Caco-2 (cell line): ENCODE measurements at regions not wholly inside any gene's neighbourhood (a gene's known extent, or its start where the extent isn't known, plus 50 kb on each side); places are given as distances from the start of the nearest gene placed in this dataset.
A peak's percentile ranks its signal among the peaks of the same experiment; 100 is the strongest.

ENCODE experiments used
- BruUV-seq: library from RNA; stranded (reverse); fragments of 400-500 nt; replicated peaks from 2 replicates; lab custom pipeline; 2021; lab: Mats Ljungman, UMichigan
- CTCF ChIA-PET: fragments of 300-600 bp; sonication (Branson Sonifier 250); formaldehyde crosslinking; loops from one replicate; lab custom pipeline; 2022; ENCODE audit warnings: antibody characterized with exemption; lab: Charles Lee
- POLR2A ChIA-PET: fragments of 300-600 bp; sonication (Branson Sonifier 250); formaldehyde crosslinking; loops from one replicate; lab custom pipeline; 2022; ENCODE audit warnings: antibody characterized with exemption; lab: Charles Lee
- DNase-seq, 2 experiments: peaks; one replicate each; pipeline versions ENCODE4 v3.0.0 to v3.0.0-alpha.2; 2020 to 2022
- H3K27me3 ChIP-seq: replicated peaks from 2 replicates; pipeline ENCODE4 v1.6.0; 2011; ENCODE audit warnings: low read length; ENCODE audit not compliant: control insufficient read depth, insufficient read depth
- H3K36me3 ChIP-seq: 2 replicates; pipeline ENCODE4 v1.5.1; 2011; ENCODE audit warnings: low read length; ENCODE audit not compliant: control insufficient read depth, insufficient read depth
- H3K4me1 ChIP-seq: fragments of 250-450 bp; sonication (Bioruptor Pico); 2 replicates; pipeline ENCODE4 v1.5.1; 2020; ENCODE audit warnings: mild to moderate bottlenecking
- H3K4me3 ChIP-seq: 2 replicates; pipeline ENCODE4 v1.5.1; 2011; ENCODE audit warnings: low read depth, mild to moderate bottlenecking, control low read depth, low read length
- H3K9me3 ChIP-seq: fragments of 250-450 bp; sonication (Bioruptor Pico); 2 replicates; pipeline ENCODE4 v1.5.1; 2020; ENCODE audit warnings: mild to moderate bottlenecking, moderate library complexity
- H3K27ac Mint-ChIP-seq: one replicate; pipeline ENCODE4 v1.8.0; 2022; ENCODE audit warnings: mixed read lengths; ENCODE audit not compliant: unreplicated experiment
- H3K27me3 Mint-ChIP-seq: one replicate; pipeline ENCODE4 v1.8.0; 2022; ENCODE audit warnings: mixed read lengths; ENCODE audit not compliant: insufficient read depth, unreplicated experiment
- H3K36me3 Mint-ChIP-seq: one replicate; pipeline ENCODE4 v1.8.0; 2022; ENCODE audit warnings: mild to moderate bottlenecking, mixed read lengths; ENCODE audit not compliant: insufficient read depth, unreplicated experiment
- H3K4me1 Mint-ChIP-seq: one replicate; pipeline ENCODE4 v1.8.0; 2022; ENCODE audit warnings: low read depth, mixed read lengths; ENCODE audit not compliant: unreplicated experiment
- H3K4me3 Mint-ChIP-seq: one replicate; pipeline ENCODE4 v1.8.0; 2022; ENCODE audit warnings: mild to moderate bottlenecking, moderate library complexity, mixed read lengths; ENCODE audit not compliant: unreplicated experiment
- H3K9me3 Mint-ChIP-seq: one replicate; pipeline ENCODE4 v1.8.0; 2022; ENCODE audit warnings: mixed read lengths; ENCODE audit not compliant: unreplicated experiment
- CTCF ChIP-seq, 2 experiments: fragments of 200-600 bp in 1 of 2; IDR thresholded peaks; 1 replicate in 1 of 2; 2 replicates in 1 of 2; pipeline versions ENCODE4 v1.5.1 to v1.8.0; 2011 to 2022; ENCODE audit warnings: antibody characterized with exemption in 1 of 2, control low read depth in 1 of 2, inconsistent platforms in 1 of 2, low read depth in 1 of 2, low read length in 1 of 2, mild to moderate bottlenecking in 1 of 2, moderate library complexity in 1 of 2; ENCODE audit not compliant: insufficient read depth in 1 of 2, severe bottlenecking in 1 of 2, unreplicated experiment in 1 of 2
- intact Hi-C: fragments of 100-400 bp; cut with micrococcal nuclease; formaldehyde crosslinking; loops from one replicate; pipeline ENCODE4 v1.10.0; 2022; ENCODE audit not compliant: unreplicated experiment

DNA sequence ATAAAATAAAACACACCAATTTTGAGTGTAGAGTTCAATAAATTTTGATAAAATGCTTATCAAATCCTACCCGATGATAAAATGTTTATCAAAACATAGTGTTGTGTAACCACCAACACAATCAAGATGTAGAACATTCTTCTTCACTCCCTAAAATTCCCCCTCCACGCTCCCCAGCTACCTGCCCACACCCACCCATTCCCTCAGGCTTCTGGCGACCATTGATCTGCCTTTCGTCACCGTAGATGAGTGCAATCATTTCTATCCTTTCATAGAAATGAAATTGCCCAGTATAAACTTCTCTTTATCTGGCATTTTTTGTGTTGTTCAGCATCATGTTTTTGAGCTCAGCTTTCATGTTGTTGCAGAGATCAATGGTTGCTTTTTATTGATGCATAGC lies 90.7 kb upstream of the TBX3 start:
- H3K4me1 Mint-ChIP-seq, result peaks cover 7% of the 10 kb centered on the region
- TF ChIP-seq CTCF (IDR thresholded peaks at IDR 0.05; ENCODE audit: insufficient read depth in 1 of 2, low read depth in 1 of 2, low read length in 1 of 2, severe bottlenecking in 1 of 2, unreplicated experiment in 1 of 2), result no peak
- POLR2A ChIA-PET, result no interaction called here
- peak overlapping the region; percentile 53 for H3K27ac Mint-ChIP-seq
- CTCF ChIA-PET, result no interaction called here
- H3K36me3 Mint-ChIP-seq, result peaks cover 6% of the 10 kb centered on the region
- Histone ChIP-seq H3K4me3 (no peak overlapping the region), H3K27me3 (no peaks in the 10 kb centered on the region), H3K9me3 (no peaks in the 10 kb centered on the region), H3K36me3 (no peaks in the 10 kb centered on the region), H3K4me1 (peaks cover 12% of the 10 kb centered on the region)
- BruUV-seq, result no TSS peak
- no peaks in the 10 kb centered on the region for H3K27me3 Mint-ChIP-seq
- no peaks in the 10 kb centered on the region for H3K9me3 Mint-ChIP-seq
- intact Hi-C loops, result no loop called here
- no peak overlapping the region for H3K4me3 Mint-ChIP-seq
- no peak for DNase-seq

DNA sequence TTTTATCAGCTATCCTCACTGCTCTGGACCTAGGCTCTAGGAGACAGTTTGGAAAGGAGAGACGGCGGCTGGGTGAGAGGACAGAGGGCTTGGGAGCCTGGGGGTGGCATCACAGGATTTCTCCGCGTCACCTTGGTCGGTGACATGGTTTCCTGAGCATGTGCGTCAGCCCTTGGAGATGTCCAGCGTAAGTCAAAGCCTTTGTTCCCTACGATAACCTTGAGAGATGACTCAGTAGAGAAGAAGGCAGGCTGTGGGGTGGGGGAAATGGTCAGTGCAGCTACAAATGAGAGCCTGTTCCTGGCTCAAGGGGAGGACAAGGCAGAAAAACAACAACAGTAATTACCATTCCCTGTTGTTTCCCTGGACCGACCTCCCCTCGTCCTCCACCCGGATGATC lies 90.2 kb upstream of the TBX3 start:
- no TSS peak for BruUV-seq

DNA sequence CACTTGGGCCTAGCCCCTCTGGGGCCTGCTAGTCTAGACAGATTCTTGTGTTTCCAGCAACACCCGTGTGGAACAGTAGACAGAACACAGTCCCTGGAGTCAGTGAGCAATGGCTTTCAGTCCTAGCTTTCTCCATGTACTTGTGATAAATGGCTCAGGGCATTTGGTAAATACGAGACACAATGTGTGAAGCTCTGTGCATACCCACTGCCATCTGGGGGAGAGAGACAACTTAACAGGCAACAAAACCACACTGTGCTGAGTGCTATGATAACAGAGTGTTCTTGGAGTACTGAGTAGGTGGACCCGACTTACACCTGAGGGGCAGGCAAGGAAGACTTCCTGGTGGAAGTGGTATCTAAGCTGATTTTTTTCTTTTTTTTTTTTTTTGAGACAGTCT lies 86.3 kb upstream of the TBX3 start:
- TF ChIP-seq CTCF (IDR thresholded peaks at IDR 0.05; ENCODE audit: insufficient read depth in 1 of 2, low read depth in 1 of 2, low read length in 1 of 2, severe bottlenecking in 1 of 2, unreplicated experiment in 1 of 2), result peak in 1 of 2 experiments; percentile 3
- no peak overlapping the region for H3K4me3 ChIP-seq
- ChIA-PET POLR2A (interaction anchor here (0.7 to 1.2 kb wide), 2 partner anchors 29 to 86 kb away, joined by 3 to 4 read pairs; partner anchors contain the start of gene TBX3), CTCF (interaction anchor here (0.9 to 1.9 kb wide), 2 partner anchors 67 to 86 kb away, joined by 6 to 27 read pairs; partner anchors contain the start of gene TBX3)
- H3K27me3 ChIP-seq, result no peaks in the 10 kb centered on the region
- intact Hi-C loops, result loop anchor here (1.0 kb wide), 2 partner anchors 86 to 102 kb away; partner anchors contain the start of gene TBX3
- BruUV-seq, result no TSS peak
- H3K4me3 Mint-ChIP-seq, result no peak overlapping the region
- H3K4me1 ChIP-seq, result peaks cover 34% of the 10 kb centered on the region
- H3K36me3 Mint-ChIP-seq, result peaks cover 13% of the 10 kb centered on the region
- no peaks in the 10 kb centered on the region for H3K36me3 ChIP-seq
- no peaks in the 10 kb centered on the region for H3K9me3 Mint-ChIP-seq
- no peak overlapping the region for H3K27ac Mint-ChIP-seq
- DNase-seq, result peak; percentile 34 to 41
- no peaks in the 10 kb centered on the region for H3K9me3 ChIP-seq
- H3K4me1 Mint-ChIP-seq, result peaks cover 17% of the 10 kb centered on the region
- H3K27me3 Mint-ChIP-seq, result no peaks in the 10 kb centered on the region

More for the DNA sequence above, 90.2 kb upstream of the TBX3 start:
- intact Hi-C loops, result no loop called here
- CTCF ChIA-PET, result no interaction called here
- no peaks in the 10 kb centered on the region for H3K9me3 Mint-ChIP-seq
- peaks cover 6% of the 10 kb centered on the region for H3K36me3 Mint-ChIP-seq
- H3K27me3 Mint-ChIP-seq, result no peaks in the 10 kb centered on the region
- Histone ChIP-seq H3K36me3 (no peaks in the 10 kb centered on the region), H3K27me3 (no peaks in the 10 kb centered on the region), H3K4me1 (peaks cover 13% of the 10 kb centered on the region), H3K9me3 (no peaks in the 10 kb centered on the region), H3K4me3 (no peak overlapping the region)
- peak overlapping the region; percentile 53 for H3K27ac Mint-ChIP-seq
- peaks cover 2% of the 10 kb centered on the region for H3K4me1 Mint-ChIP-seq
- no peak overlapping the region for H3K4me3 Mint-ChIP-seq
- peak; percentile 16 to 61 for DNase-seq
- POLR2A ChIA-PET, result no interaction called here
- no peak for TF ChIP-seq CTCF (IDR thresholded peaks at IDR 0.05; ENCODE audit: insufficient read depth in 1 of 2, low read depth in 1 of 2, low read length in 1 of 2, severe bottlenecking in 1 of 2, unreplicated experiment in 1 of 2)
